Mucosa of rectum (tissue), 2 donors: ENCODE measurements at regions not wholly inside any gene's neighbourhood (a gene's known extent, or its start where the extent isn't known, plus 50 kb on each side); places are given as distances from the start of the nearest gene placed in this dataset.

Experiments
- H3K27ac ChIP-seq, 2 donors: one replicate each; pipeline ENCODE4 v1.7.0; 2013; ENCODE audit warnings: inconsistent platforms in 2 of 2, low read depth in 2 of 2, low read length in 2 of 2
- H3K27me3 ChIP-seq, 2 donors: one replicate each; pipeline ENCODE4 v1.7.0; 2013; ENCODE audit warnings: low read length in 2 of 2; ENCODE audit not compliant: control insufficient read depth in 2 of 2, insufficient read depth in 2 of 2
- H3K36me3 ChIP-seq, 2 donors: one replicate each; pipeline ENCODE4 v1.7.0; 2013; ENCODE audit warnings: low read length in 2 of 2; ENCODE audit not compliant: control insufficient read depth in 2 of 2, insufficient read depth in 2 of 2
- H3K4me1 ChIP-seq, 2 donors: one replicate each; pipeline ENCODE4 v1.7.0; 2013; ENCODE audit warnings: low read length in 2 of 2, mild to moderate bottlenecking in 1 of 2; ENCODE audit not compliant: control insufficient read depth in 2 of 2, insufficient read depth in 2 of 2
- H3K4me3 ChIP-seq, 2 donors: one replicate each; pipeline ENCODE4 v1.7.0; 2013; ENCODE audit warnings: low read length in 2 of 2
- H3K9ac ChIP-seq, 2 donors: one replicate each; pipeline ENCODE4 v1.7.0; 2013; ENCODE audit warnings: low read length in 2 of 2, low read depth in 1 of 2, mild to moderate bottlenecking in 1 of 2
- H3K9me3 ChIP-seq, 2 donors: one replicate each; pipeline ENCODE4 v1.7.0; 2013; ENCODE audit warnings: low read length in 2 of 2; ENCODE audit not compliant: control insufficient read depth in 2 of 2
- donor health status: healthy.
- donor health status: Normal muscosa, but diverticular disease.

DNA sequence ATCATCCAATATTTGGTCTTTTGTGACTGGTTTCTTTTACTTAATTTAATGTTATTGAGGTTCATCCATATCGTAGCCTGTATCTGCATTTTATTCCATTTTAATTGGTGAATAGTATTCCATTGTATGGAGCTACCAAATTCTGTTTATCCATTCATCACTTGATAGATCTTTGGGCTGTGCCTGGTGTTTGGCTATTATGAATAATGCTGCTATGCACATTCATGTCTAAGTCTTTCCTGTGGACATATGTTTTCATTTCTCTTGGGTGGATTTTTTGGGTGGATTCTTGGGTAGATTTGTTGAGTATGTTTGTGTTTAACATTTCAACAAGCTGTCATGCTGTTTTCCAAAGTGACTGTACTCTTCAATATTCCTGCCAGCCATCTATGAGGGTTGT lies 52.5 kb upstream of the NEDD4L start:
- Histone ChIP-seq H3K4me1 (no peaks in the 10 kb centered on the region), H3K9ac (no peak overlapping the region), H3K27me3 (no peaks in the 10 kb centered on the region), H3K9me3 (no peaks in the 10 kb centered on the region), H3K4me3 (no peak overlapping the region), H3K36me3 (no peaks in the 10 kb centered on the region), H3K27ac (no peak overlapping the region)

DNA sequence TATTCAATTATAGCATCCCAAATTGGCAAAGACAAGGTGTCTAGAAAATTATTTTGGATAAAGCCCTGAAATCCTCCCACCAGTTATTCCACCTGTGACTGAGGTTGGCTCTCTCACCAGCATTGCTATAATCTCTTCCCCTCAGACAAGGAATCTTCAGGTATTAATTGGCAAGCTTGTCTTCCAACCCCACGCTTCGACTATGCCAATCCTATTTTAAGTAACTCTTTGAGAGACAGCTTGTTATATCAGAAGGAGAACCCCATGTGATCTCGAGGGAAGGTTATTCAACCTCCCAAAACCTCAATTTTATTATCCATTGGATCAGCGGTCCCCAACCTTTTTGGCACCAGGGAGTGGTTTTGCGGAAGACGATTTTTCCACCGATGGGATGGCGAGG lies 54.5 kb upstream of the NEDD4L start:
- no peaks in the 10 kb centered on the region for H3K9me3 ChIP-seq
- H3K27ac ChIP-seq: no peak overlapping the region
- H3K36me3 ChIP-seq: no peaks in the 10 kb centered on the region
- H3K9ac ChIP-seq: no peak overlapping the region
- no peak overlapping the region for H3K4me3 ChIP-seq
- no peaks in the 10 kb centered on the region for H3K4me1 ChIP-seq
- no peaks in the 10 kb centered on the region for H3K27me3 ChIP-seq

DNA sequence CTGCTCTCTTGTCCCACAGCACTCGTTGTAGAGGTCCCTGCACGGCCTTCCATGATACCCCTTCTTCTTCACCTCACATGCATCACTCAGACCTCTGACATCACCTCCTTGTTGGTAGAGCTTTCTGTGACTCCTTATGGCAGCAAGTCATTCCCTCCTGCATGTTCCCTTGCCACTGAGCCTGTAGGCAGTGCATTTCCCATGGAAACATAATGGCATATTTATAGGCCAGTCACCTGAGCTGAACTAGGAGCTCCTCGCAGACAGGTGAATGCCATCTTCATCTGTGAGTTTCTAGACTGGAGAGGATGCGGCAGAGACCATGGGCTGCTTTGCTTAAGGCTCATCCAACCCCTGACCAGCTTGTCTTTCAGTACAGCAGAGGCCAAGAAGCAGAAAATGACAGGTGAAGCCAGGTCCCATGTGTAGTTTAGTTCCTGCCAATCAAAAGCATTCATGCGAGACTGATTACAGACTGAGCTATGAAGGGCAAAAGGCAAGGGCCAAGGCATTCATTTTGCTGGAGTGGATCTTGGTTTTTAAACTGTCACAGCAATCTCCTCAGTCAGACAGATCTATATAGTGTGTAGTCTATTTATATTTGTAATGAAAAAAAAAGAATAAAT lies 59.4 kb upstream of the NEDD4L start:
- Histone ChIP-seq H3K27me3 (no peaks in the 10 kb centered on the region), H3K9me3 (no peaks in the 10 kb centered on the region), H3K9ac (no peak overlapping the region), H3K4me1 (no peaks in the 10 kb centered on the region), H3K27ac (no peak overlapping the region), H3K36me3 (no peaks in the 10 kb centered on the region), H3K4me3 (no peak overlapping the region)

DNA sequence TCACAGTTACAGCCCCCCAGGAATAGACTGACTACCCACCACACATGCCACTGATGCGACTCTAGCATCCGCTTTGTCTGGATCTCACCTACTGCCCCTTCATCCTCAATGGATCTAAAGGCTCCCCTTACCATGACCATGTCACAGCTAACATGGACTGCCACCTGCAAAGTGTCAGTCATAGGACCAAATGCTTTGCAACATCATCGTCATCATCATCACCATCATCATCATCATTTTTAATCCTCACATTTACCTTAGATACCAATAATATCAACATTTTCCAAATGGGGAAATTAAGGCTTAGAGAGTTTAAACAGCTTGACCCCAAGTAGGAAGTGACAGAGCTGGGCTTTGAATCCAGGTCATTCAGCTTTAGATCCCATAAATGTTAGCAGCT lies 60.1 kb upstream of the NEDD4L start:
- no peak overlapping the region for H3K9ac ChIP-seq
- no peaks in the 10 kb centered on the region for H3K4me1 ChIP-seq
- no peaks in the 10 kb centered on the region for H3K36me3 ChIP-seq
- H3K4me3 ChIP-seq: no peak overlapping the region
- no peaks in the 10 kb centered on the region for H3K9me3 ChIP-seq
- no peak overlapping the region for H3K27ac ChIP-seq
- no peaks in the 10 kb centered on the region for H3K27me3 ChIP-seq

DNA sequence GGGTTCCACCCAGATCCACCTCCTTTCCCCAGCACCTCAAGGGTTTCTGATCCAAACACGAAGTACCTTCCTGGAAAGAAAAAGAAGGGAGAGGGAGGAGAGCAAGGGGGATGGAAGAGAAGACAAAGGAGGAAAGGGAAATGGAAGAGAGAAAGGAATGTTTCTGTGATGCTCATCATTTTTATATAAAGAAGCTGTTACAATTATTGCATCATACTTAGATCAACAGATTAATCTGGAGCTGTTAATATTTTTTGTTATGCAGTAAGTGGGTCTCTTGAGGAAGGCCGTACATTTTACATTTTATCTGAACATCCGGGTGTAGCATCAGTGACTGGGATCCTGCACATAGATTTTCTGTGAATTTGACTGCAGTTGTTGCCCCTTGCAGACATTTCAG lies 60.6 kb upstream of the NEDD4L start:
- no peak overlapping the region for H3K9ac ChIP-seq
- no peak overlapping the region for H3K27ac ChIP-seq
- no peaks in the 10 kb centered on the region for H3K4me1 ChIP-seq
- no peaks in the 10 kb centered on the region for H3K27me3 ChIP-seq
- H3K4me3 ChIP-seq: no peak overlapping the region
- H3K36me3 ChIP-seq: no peaks in the 10 kb centered on the region
- H3K9me3 ChIP-seq: no peaks in the 10 kb centered on the region

DNA sequence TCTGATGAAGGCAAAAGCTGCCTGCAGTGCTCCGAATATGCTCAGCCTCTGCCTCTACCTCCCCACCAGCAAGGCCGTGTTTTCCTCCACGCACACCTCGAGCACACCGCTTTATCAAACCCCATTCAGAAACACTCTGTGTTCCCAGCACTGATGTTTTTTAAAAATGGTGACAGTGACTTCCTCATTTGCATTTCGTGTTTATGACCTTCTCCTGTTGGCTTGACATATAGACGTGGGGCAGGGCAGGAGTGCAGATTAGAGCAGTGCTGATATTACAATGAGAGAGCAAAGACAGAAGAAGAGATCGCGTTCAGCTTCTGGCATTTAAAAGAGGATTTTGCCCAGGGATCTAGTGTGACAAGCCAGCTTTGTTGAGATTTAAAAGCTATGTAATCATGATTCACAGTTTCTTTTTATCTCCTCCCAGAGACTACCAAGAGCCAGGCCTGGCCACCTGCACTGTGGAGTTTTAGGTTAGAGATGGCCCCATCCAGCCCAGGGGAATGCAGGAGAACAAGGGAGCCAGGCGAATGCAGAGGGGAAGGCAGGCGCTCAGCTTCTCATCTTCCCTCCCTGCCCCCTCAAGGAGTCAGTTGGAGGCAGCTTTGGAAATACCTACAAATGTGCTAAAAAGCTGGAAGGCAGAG lies 61.5 kb upstream of the NEDD4L start:
- Histone ChIP-seq H3K27me3 (no peaks in the 10 kb centered on the region), H3K9me3 (no peaks in the 10 kb centered on the region), H3K4me3 (no peak overlapping the region), H3K4me1 (no peaks in the 10 kb centered on the region), H3K36me3 (no peaks in the 10 kb centered on the region), H3K27ac (no peak overlapping the region), H3K9ac (no peak overlapping the region)

DNA sequence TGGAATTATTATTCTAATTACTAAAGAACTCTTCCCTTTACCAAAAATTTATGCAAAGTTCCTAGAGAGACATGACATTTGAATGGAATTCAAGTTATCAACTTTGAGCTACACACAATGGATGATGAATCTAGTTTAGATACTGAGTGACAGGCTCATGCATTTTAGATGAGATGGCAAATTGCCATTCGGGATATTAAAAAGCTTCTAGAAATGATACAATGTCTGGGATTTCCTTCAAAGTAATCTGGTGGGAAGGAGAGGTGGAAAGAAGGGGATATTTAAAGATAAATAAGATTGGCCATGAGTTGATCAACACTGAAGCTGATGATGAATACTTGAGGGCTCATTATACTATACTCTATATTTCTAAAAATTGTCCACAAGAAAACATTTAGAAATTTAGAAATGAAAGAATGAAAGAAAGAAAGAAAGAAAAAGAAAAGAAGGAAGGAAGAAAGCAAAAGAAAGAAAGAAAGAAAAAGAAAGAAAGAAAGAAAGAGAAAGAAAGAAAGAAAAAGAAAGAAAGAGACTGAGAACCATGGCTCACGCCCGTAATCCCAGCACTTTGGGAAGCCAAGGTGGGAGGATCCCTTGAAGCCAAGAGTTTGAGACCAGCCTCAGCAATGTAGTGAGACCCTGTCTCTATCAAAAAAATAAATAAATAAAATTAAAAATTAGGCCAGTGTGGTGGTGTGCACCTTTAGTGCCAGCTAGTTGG lies 62.6 kb upstream of the NEDD4L start:
- no peak overlapping the region for H3K27ac ChIP-seq
- H3K27me3 ChIP-seq: no peaks in the 10 kb centered on the region
- H3K9ac ChIP-seq: no peak overlapping the region

DNA sequence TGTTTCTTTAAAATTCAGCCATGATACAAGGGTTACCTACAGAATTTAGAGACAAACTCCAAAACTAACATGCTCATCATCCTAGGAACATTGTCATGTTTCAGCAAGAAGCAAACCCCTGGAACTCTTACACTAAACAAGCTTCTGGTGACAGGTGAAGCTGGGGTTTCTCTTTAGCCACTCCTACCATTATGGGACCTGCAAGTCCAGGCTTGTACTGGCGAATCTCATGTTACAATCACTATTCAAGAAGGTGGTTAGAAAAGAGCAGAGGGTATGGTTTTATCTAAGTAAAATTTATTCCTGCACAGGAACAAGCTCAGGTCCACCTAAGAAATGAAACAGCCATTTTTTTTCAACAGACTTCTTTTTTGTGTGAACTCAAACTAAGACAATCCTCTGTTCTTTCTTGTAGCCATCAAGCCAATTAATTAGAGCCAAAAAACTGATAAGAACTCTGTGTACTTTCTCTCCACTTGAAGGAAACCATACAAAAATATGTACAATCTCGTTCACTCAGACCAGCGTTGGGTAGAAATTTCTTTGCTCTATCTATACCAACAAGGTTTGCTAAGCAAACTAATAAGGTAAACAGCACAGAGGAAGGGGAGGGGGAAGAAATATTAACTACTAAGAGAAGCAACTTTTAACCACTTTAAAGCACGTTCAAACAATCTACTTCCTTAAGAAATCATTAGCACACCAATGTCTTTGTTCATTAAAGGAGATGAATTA lies 63.3 kb upstream of the NEDD4L start:
- Histone ChIP-seq H3K27me3 (no peaks in the 10 kb centered on the region), H3K4me1 (no peaks in the 10 kb centered on the region), H3K9ac (no peak overlapping the region), H3K27ac (no peak overlapping the region), H3K9me3 (no peaks in the 10 kb centered on the region), H3K36me3 (no peaks in the 10 kb centered on the region), H3K4me3 (no peak overlapping the region)

More for the DNA sequence above, 62.6 kb upstream of the NEDD4L start:
- Histone ChIP-seq H3K9me3 (no peaks in the 10 kb centered on the region), H3K4me1 (no peaks in the 10 kb centered on the region), H3K36me3 (no peaks in the 10 kb centered on the region), H3K4me3 (no peak overlapping the region)

DNA sequence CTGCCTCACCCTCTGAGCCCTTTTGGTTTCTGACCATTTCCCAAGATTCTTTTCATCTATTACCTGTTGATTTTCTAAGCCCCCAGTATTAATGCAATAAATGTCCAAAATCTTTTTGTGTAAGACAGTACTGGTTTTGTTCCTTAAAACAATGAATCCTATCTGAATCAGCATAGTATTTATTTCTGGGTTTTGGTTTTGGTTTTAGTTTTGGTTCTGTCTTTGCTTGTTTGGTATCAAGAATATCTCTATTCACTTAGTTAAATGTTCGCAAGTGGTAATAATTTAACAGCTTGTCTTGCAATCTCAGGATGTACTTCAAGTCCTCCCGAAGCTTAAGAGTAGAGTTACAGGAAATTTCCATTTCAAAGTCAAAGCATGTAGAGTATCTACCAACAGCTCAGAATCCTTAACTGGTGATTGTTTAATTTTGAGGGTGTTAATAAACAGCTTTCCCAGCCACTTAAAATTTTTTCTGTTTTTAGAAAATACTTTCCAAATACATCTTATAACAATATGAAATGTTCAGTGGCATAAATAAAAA lies 67.7 kb upstream of the NEDD4L start:
- Histone ChIP-seq H3K4me3 (peak overlapping the region; percentile 4 to 35), H3K27ac (peak overlapping the region in 1 of 2 donors; percentile 0), H3K9me3 (no peaks in the 10 kb centered on the region), H3K4me1 (no peaks in the 10 kb centered on the region), H3K27me3 (no peaks in the 10 kb centered on the region), H3K9ac (no peak overlapping the region), H3K36me3 (no peaks in the 10 kb centered on the region)

DNA sequence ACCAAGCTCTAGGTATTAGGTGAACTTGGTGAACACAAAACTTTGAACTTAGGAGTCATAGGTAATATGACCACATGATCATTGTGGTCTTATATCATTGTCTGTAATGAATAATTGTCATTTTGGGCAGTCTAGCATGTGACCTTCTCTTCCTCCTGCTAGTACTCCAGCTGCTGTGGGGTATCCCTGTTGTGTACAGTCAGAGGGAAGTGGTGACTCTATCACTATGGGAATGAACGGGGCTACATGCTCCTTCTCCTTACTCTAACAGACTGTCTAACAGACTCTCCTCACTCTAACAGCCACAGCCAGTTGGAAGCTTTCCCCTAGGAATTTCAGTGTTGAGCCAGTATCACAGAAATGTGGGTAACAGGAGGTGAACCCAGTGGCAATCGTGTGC lies 68.2 kb upstream of the NEDD4L start:
- Histone ChIP-seq H3K27ac (peak overlapping the region in 1 of 2 donors; percentile 0), H3K36me3 (no peaks in the 10 kb centered on the region), H3K9ac (no peak overlapping the region), H3K9me3 (no peaks in the 10 kb centered on the region), H3K4me3 (peak overlapping the region; percentile 4 to 35), H3K4me1 (no peaks in the 10 kb centered on the region), H3K27me3 (no peaks in the 10 kb centered on the region)
